Upper lobe of right lung (tissue), 1 donor: ENCODE measurements at regions not wholly inside any gene's neighbourhood (a gene's known extent, or its start where the extent isn't known, plus 50 kb on each side); places are given as distances from the start of the nearest gene placed in this dataset.

Experiments
- ATAC-seq: fragments of 200-7000 bp; cut with Tn5 transposase; one replicate; pipeline ENCODE4 v1.9.1; 2020; ENCODE audit warnings: mild to moderate bottlenecking, moderate library complexity
- DNase-seq: peaks from one replicate; pipeline ENCODE4 v3.0.0-alpha.2; 2020
- H3K27ac ChIP-seq: fragments of 200-600 bp; one replicate; pipeline ENCODE4 v1.8.0; 2022
- H3K27me3 ChIP-seq: fragments of 200-600 bp; one replicate; pipeline ENCODE4 v1.8.0; 2022; ENCODE audit warnings: mild to moderate bottlenecking
- H3K36me3 ChIP-seq: fragments of 200-600 bp; one replicate; pipeline ENCODE4 v1.8.0; 2022
- H3K4me1 ChIP-seq: fragments of 200-600 bp; one replicate; pipeline ENCODE4 v1.8.0; 2022
- H3K4me3 ChIP-seq: fragments of 200-600 bp; one replicate; pipeline ENCODE4 v1.8.0; 2022; ENCODE audit warnings: mild to moderate bottlenecking
- H3K9me3 ChIP-seq: fragments of 200-600 bp; one replicate; pipeline ENCODE4 v1.8.0; 2022
- CTCF ChIP-seq: fragments of 200-600 bp; IDR thresholded peaks from one replicate; pipeline ENCODE4 v1.8.0; 2022; ENCODE audit warnings: antibody characterized with exemption
- intact Hi-C: fragments of 100-400 bp; cut with DNase I; formaldehyde crosslinking; loops from one replicate; pipeline ENCODE4 v1.11.0; 2022
- donor health status: DM: no; HTN: yes; CAD: no; lungs with severe emphysema.

GRCh38 chr14:45906257-45906656, 653.3 kb upstream of the MIS18BP1 start:
- H3K4me1 ChIP-seq, result no peaks in the 10 kb centered on the region
- H3K9me3 ChIP-seq, result no peaks in the 10 kb centered on the region
- no peaks in the 10 kb centered on the region for H3K27me3 ChIP-seq
- intact Hi-C loops, result no loop called here
- TF ChIP-seq CTCF, result no peak
- H3K36me3 ChIP-seq, result no peaks in the 10 kb centered on the region
- ATAC-seq (no peak), DNase-seq (no peak)
- H3K27ac ChIP-seq, result no peak overlapping the region
- no peak overlapping the region for H3K4me3 ChIP-seq

- DNase-seq (no peak), ATAC-seq (no peak)
- Histone ChIP-seq H3K27ac (no peak overlapping the region), H3K4me1 (no peaks in the 10 kb centered on the region), H3K27me3 (no peaks in the 10 kb centered on the region), H3K9me3 (no peaks in the 10 kb centered on the region), H3K4me3 (no peak overlapping the region), H3K36me3 (no peaks in the 10 kb centered on the region)
- intact Hi-C loops, result no loop called here
- TF ChIP-seq CTCF, result no peak
These were observed 652.7 kb upstream of the MIS18BP1 start for GRCh38 chr14:45905672-45906071.

- no peaks in the 10 kb centered on the region for H3K4me1 ChIP-seq
- no peaks in the 10 kb centered on the region for H3K36me3 ChIP-seq
- no peak for DNase-seq
- H3K27me3 ChIP-seq, result no peaks in the 10 kb centered on the region
- H3K27ac ChIP-seq, result no peak overlapping the region
- intact Hi-C loops, result no loop called here
- no peaks in the 10 kb centered on the region for H3K9me3 ChIP-seq
- TF ChIP-seq CTCF, result no peak
- no peak for ATAC-seq
- no peak overlapping the region for H3K4me3 ChIP-seq
These were observed 651.3 kb upstream of the MIS18BP1 start for GRCh38 chr14:45904314-45904713.

GRCh38 chr14:45902241-45902640, 649.2 kb upstream of the MIS18BP1 start:
- intact Hi-C loops, result no loop called here
- TF ChIP-seq CTCF, result no peak
- no peaks in the 10 kb centered on the region for H3K36me3 ChIP-seq
- no peaks in the 10 kb centered on the region for H3K4me1 ChIP-seq
- no peak overlapping the region for H3K4me3 ChIP-seq
- DNase-seq (no peak), ATAC-seq (no peak)
- H3K27ac ChIP-seq, result no peak overlapping the region
- no peaks in the 10 kb centered on the region for H3K27me3 ChIP-seq
- H3K9me3 ChIP-seq, result no peaks in the 10 kb centered on the region

GRCh38 chr14:45897439-45897838, 644.4 kb upstream of the MIS18BP1 start:
- H3K36me3 ChIP-seq, result no peaks in the 10 kb centered on the region
- no peaks in the 10 kb centered on the region for H3K4me1 ChIP-seq
- H3K27ac ChIP-seq, result no peak overlapping the region
- ATAC-seq (no peak), DNase-seq (no peak)
- H3K9me3 ChIP-seq, result no peaks in the 10 kb centered on the region
- intact Hi-C loops, result no loop called here
- H3K4me3 ChIP-seq, result no peak overlapping the region
- TF ChIP-seq CTCF, result no peak
- no peaks in the 10 kb centered on the region for H3K27me3 ChIP-seq

- Histone ChIP-seq H3K4me1 (no peaks in the 10 kb centered on the region), H3K36me3 (no peaks in the 10 kb centered on the region), H3K4me3 (no peak overlapping the region), H3K27me3 (no peaks in the 10 kb centered on the region), H3K9me3 (no peaks in the 10 kb centered on the region), H3K27ac (no peak overlapping the region)
- no peak for TF ChIP-seq CTCF
- intact Hi-C loops, result no loop called here
- ATAC-seq (no peak), DNase-seq (no peak)
These were observed 640.1 kb upstream of the MIS18BP1 start for GRCh38 chr14:45893127-45893526.
